ENCODE measurements at regions not wholly inside any gene's neighbourhood (a gene's known extent, or its start where the extent isn't known, plus 50 kb on each side); places are given as distances from the start of the nearest gene placed in this dataset.
A peak's percentile ranks its signal among the peaks of the same experiment; 100 is the strongest.
"Not testable (repeated sequence)": the region's sequence is repeated elsewhere in the genome, so short reads cannot be mapped to it uniquely, and the experiment has no call there.

GRCh38 chr13:54165581-54166215 is 1137.1 kb downstream of the OLFM4 start:
- DNase-seq, result no peak

GRCh38 chr13:54173996-54174395 is 1145.4 kb downstream of the OLFM4 start:
- no peak for DNase-seq

GRCh38 chr13:54175466-54175865 is 1146.9 kb downstream of the OLFM4 start:
- DNase-seq, result no peak

DNA sequence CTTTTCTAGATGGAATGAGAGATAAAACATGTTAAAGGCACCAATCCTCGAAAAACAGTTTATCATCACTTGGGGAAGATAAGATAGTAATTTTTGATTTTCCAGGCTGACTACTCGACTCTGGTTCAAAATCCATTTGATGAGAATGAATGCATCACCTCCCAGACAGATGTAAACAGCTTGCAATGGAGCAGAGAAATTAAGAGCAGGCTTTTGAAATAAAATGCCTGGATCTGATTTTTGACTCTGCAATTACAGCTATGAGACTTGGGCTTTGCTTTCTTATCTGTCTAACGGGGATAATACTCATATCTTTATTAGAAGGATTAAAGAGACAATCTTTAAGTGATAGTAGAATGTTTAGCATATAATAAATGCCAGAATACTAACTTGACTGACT is 1148.9 kb downstream of the OLFM4 start:
- DNase-seq, result no peak

DNA sequence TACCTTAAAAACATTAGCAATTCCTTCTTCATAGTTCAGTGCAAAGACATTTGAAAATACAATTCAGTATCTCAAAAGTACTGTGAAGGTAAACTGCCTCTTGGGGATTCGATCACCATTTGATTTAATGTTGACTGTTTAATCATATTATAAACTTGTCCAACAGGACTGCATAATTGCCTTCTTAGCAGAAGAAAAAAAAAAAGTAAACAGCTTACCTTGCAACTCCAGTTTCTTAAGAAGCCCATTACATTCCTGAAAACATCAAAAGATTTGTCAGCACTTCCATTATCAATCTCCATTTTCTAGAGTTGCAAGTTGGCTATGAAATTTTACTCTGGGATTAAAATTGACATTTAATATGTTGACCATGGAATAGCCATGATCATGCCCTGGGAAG is 1154.6 kb downstream of the OLFM4 start:
- DNase-seq, result no peak

DNA sequence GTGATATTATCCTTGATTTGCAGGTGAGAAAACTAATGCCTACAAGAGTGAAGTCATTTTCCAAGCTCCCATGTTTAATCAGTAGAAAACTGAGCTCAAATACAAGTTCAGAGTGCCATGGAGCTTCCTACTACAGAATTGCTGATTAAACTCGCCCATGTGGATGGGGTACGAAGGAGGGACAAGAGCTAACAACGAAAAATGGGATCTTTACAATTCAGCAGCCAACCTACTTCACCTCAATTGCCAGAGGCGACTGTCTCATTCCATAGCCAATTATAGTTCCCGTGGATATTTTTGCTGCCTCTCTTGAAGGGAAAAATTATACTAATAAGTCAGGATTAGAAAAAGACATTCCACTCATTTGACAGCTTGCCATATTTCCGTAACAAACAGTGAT is 1155.1 kb downstream of the OLFM4 start:
- no peak for DNase-seq

DNA sequence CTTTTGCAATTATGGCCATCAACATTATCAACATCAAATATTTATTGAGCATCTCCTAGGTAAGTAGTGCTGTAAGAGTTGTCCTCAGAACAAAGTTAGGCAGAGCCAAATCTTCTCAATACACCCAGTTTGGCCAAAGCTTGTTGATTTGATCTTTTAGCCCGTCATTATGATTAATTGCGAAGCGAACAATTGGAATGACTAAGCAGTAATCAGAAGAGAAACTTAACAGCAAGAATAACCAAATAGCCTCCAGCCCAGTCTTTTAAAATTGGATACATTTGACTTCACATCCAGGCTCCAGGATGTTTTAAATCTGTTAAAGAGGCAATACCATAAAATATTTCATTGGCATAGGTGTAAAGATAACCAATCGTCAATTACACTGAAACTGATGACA is 1156.0 kb downstream of the OLFM4 start:
- DNase-seq, result no peak

DNA sequence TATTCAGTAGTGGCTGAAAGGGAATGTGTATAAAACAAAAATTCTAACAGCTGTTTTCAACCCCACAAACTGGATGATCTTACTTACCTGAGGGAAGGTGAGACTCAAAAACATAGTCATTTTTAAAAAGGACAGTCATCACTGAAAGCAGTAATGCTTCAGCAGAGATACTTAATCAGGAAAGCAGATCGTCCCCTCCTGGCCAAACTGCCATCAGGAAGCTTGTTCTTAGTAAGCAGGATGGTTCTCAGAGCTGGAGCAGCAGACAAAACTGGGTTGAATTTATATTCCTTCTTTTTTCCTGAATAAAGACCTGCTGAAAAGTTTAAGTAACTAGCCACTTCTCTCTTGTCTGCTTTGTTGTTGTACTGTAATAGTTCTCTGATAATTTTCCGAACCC is 1156.5 kb downstream of the OLFM4 start:
- DNase-seq, result no peak

GRCh38 chr13:54185785-54186184 is 1157.2 kb downstream of the OLFM4 start:
- DNase-seq, result no peak

GRCh38 chr13:54187461-54187860 is 1158.8 kb downstream of the OLFM4 start:
- DNase-seq, result no peak

- DNase-seq, result no peak
Measured at GRCh38 chr13:54194233-54195024, 1165.8 kb downstream of the OLFM4 start.

DNA sequence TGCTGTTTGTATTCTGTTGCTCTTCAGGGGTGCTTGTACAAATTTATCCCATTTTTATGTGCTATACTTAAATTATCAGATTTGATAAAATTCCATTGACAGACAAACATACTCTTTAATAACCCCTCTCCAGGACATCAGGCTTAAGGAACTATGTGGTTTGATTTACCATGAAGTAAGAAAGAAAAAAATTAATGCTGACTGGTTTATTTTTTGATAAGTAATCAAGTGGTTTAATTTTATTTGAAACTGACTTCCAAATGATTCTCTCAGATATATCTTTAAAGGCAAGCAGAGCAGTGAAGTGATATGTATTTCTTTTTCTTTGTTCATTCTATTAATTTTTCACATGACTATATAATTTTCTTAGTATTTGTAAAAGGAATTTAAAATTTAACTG is 1168.1 kb downstream of the OLFM4 start:
- no peak for DNase-seq

GRCh38 chr13:54198911-54199310 is 1170.3 kb downstream of the OLFM4 start:
- DNase-seq, result no peak

GRCh38 chr13:54206626-54207025 is 1178.0 kb downstream of the OLFM4 start:
- no peak for DNase-seq

DNA sequence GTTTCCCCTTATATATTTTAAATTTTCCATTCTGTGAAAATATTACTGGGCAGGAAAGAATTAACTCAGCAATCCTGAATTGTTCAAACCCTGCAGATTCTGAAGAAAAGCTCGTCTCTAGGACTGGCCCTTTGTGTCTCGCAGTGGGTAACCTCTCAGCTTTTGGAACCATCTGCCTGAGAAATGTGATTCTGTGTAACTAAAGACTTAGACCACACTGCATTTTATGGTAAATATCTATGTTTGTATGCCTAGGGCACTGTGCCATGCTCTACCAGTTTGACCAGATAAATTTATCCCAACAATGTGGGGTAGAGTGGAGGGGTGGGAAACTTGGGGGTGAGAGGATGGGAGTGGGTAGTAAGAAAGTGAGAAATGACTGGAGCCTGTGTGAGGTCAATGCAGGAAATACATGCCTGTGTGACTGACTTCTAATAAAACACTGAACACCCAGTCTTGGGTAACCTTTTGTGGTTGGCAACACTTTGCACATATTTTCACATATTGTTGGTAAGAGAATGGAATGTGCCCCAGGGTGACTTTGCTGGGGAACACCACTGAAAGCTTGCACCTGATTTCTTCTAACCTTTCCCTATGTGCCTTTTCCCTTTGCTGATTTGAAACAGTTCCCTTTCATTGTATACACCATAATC is 1181.9 kb downstream of the OLFM4 start:
- DNase-seq, result no peak

DNA sequence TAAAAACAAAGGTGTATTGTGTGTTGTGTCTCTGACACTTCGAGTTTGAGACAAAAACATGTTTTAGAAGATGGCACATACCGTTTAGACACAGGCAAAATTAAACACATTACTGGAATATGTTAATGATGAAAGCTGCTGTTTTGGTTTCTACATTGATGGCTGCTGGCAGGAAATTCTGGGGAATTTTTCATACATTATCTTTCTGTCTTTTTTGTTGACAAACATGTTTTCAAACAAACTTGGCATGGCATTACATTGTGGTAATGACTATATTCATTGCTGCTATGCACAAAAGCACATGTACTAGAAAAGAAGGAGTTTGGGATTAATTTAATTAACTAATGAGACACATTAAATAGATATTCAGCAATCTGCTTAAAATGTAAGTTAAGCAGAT is 1187.6 kb downstream of the OLFM4 start:
- no peak for DNase-seq

DNA sequence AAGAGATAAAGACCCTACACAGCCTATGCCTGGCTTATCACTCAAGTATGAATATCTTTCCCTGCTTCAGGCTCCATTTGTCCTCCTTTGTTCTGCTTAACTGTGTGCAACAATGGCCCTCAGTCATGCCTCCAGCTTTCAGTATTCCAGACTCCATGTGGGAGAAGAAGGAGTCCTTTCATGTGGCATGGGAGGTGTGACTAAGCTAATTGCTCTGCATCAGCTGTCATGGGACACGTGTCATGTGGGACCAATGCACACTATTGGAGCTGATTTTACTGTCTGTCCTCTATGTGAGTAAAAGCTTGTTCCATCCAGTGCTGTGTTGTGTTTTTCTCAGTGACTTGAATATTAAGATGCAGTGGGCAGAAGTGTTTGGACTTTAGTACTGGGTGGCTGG is 1198.3 kb downstream of the OLFM4 start:
- DNase-seq, result no peak

GRCh38 chr13:54232700-54233099 is 1204.1 kb downstream of the OLFM4 start:
- peak; percentile 2 for DNase-seq

GRCh38 chr13:54234607-54235006 is 1206.0 kb downstream of the OLFM4 start:
- no peak for DNase-seq

GRCh38 chr13:54241719-54242118 is 1213.1 kb downstream of the OLFM4 start:
- DNase-seq, result peak; percentile 82

- DNase-seq, result no peak
Measured at GRCh38 chr13:54248306-54248705, 1219.7 kb downstream of the OLFM4 start.

DNA sequence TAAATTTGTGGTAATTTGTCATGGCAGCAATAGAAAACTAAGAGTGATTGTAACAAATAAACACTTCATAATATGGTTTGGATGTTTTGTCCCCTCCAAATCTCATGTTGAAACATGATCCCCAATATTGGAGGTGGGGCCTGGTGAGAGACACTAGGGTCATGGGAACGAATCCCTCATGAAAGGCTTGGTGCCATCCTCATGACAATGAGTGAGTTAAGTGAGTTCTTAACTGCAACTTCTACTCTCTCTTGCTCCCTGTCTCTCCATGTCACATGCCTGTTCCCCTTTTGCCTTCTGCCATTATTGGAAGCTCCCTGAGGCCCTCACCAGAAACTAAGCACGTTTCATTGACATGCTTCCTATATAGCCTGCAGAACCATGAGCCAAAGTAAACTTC is 1233.2 kb downstream of the OLFM4 start:
- DNase-seq, result no peak

- DNase-seq, result no peak
Measured at GRCh38 chr13:54263868-54264267, 1235.3 kb downstream of the OLFM4 start.

GRCh38 chr13:54267253-54267668 is 1238.6 kb downstream of the OLFM4 start:
- not testable (repeated sequence) for DNase-seq

Data from NCI-H2107 (cell line).